ENCODE measurements at regions not wholly inside any gene's neighbourhood (a gene's known extent, or its start where the extent isn't known, plus 50 kb on each side); places are given as distances from the start of the nearest gene placed in this dataset.

- no peak for DNase-seq (ENCODE audit: low spot score)
Measured at GRCh38 chr15:62950462-62950931, 92.0 kb upstream of the TPM1 start.

- DNase-seq (ENCODE audit: low spot score) = no peak
Measured at GRCh38 chr15:62951481-62951880, 91.1 kb upstream of the TPM1 start.

GRCh38 chr15:62953021-62953420, 89.5 kb upstream of the TPM1 start:
- no peak for DNase-seq (ENCODE audit: low spot score)

- no peak for DNase-seq (ENCODE audit: low spot score)
Measured at GRCh38 chr15:62953496-62954045, 89.0 kb upstream of the TPM1 start.

- DNase-seq (ENCODE audit: low spot score) = no peak
Measured at GRCh38 chr15:62957130-62957529, 85.4 kb upstream of the TPM1 start.

- DNase-seq (ENCODE audit: low spot score) = no peak
Measured at GRCh38 chr15:62958528-62959363, 83.8 kb upstream of the TPM1 start.

- no peak for DNase-seq (ENCODE audit: low spot score)
Measured at GRCh38 chr15:62961134-62961533, 81.4 kb upstream of the TPM1 start.

- no peak for DNase-seq (ENCODE audit: low spot score)
Measured at GRCh38 chr15:62962101-62962995, 80.2 kb upstream of the TPM1 start.

GRCh38 chr15:62964251-62964650, 78.3 kb upstream of the TPM1 start:
- DNase-seq (ENCODE audit: low spot score) = no peak

GRCh38 chr15:62966294-62967078, 76.1 kb upstream of the TPM1 start:
- no peak for DNase-seq (ENCODE audit: low spot score)

GRCh38 chr15:62968699-62969098, 73.8 kb upstream of the TPM1 start:
- DNase-seq (ENCODE audit: low spot score) = no peak

GRCh38 chr15:62969442-62970089, 73.0 kb upstream of the TPM1 start:
- no peak for DNase-seq (ENCODE audit: low spot score)

- no peak for DNase-seq (ENCODE audit: low spot score)
Measured at GRCh38 chr15:62972814-62973213, 69.7 kb upstream of the TPM1 start.

- no peak for DNase-seq (ENCODE audit: low spot score)
Measured at GRCh38 chr15:62975515-62975914, 67.0 kb upstream of the TPM1 start.

- DNase-seq (ENCODE audit: low spot score) = no peak
Measured at GRCh38 chr15:62976301-62976881, 66.2 kb upstream of the TPM1 start.

- DNase-seq (ENCODE audit: low spot score) = no peak
Measured at GRCh38 chr15:62977952-62978811, 64.4 kb upstream of the TPM1 start.

- DNase-seq (ENCODE audit: low spot score) = no peak
Measured at GRCh38 chr15:62979252-62979651, 63.3 kb upstream of the TPM1 start.

GRCh38 chr15:62981071-62981470, 61.5 kb upstream of the TPM1 start:
- DNase-seq (ENCODE audit: low spot score) = no peak

GRCh38 chr15:62983956-62984355, 58.6 kb upstream of the TPM1 start:
- DNase-seq (ENCODE audit: low spot score) = no peak

- no peak for DNase-seq (ENCODE audit: low spot score)
Measured at GRCh38 chr15:62985768-62986167, 56.8 kb upstream of the TPM1 start.

Data from germinal center (tissue), 1 donor.